HG03354 (cell line): ENCODE measurements at regions not wholly inside any gene's neighbourhood (a gene's known extent, or its start where the extent isn't known, plus 50 kb on each side); places are given as distances from the start of the nearest gene placed in this dataset.

Experiments
- ATAC-seq: cut with Tn5 transposase; IDR thresholded peaks from one replicate; pipeline ENCODE4 v1.9.1; 2021; ENCODE audit warnings: mild to moderate bottlenecking; ENCODE audit not compliant: unreplicated experiment, poor library complexity, severe bottlenecking

GRCh38 chr13:107462501-107462900 lies 752.8 kb downstream of the LIG4 start:
- ATAC-seq: no peak

DNA sequence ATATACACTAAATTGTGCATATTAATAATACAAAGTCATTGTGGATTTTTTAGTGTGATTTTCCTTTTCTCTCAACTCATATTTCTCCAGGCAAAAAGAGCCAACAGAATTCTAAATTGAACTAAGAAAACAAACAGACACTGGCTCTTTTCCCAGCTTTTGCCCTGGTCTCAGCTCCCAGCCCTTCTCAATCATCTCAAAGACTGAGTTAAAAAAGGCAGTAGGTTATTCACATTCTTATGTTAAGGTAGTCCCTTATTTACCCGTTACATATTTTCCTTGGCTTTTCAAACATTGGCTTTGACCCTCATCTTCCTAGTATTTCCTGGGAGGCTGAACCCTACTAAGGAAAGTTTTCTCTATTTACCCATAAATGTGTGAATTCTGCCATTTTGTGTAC lies 753.6 kb downstream of the LIG4 start:
- no peak for ATAC-seq

DNA sequence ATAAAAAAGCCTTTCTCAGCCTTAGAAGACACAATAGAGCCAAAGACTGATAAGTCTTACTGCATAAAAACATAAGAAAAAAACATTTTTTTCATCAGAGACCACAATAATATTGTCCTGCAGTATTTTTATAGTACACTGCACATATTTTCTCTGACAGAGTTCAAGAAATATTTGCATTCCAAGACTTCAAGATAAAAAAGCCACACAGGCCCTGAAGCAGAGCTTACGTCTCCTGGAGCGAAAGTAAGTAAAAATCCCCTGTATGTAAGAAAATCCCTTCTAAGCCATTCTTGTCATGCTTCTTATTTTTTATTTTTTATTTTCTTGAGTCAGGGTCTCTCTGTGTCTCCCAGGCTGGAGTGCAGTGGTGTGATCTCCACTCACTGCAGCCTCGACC lies 755.9 kb downstream of the LIG4 start:
- ATAC-seq: no peak

- ATAC-seq: no peak
These were observed 757.1 kb downstream of the LIG4 start for GRCh38 chr13:107458269-107458668.

DNA sequence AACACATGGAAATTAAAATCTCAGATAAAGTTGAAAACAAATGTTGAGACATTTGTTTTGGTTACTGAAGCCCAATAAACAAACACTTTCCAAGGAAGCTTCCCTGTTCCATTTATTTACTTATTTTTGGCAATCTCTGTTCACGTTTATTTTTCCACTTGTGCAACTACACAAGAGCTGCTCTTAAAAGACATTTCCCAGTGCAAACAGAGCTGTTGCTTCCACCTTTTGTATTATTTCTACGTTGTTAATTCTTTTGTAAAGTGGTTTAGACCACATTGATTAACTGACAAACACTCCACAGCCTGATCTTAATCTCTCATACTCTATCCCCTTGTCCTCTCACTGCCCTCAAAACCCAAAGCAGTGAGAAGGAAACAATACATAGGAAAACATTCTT lies 757.6 kb downstream of the LIG4 start:
- no peak for ATAC-seq

DNA sequence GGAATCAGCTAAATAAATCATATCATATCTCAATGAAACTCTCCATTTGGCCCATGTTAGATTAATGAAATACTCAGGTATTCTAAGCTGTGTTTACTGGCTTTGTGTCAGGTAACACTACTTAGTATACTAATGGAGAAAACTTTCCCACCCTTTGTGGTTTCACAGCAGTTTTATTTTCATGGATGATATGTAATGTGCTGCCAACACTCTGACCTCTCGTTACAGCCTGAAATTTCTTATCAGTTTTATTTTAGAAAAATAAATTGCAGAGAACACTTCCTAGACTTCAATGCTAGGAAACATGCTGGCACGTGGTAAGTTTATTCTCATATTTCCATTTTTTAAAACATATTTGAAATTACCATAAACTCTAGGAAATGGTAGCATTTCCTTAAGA lies 758.9 kb downstream of the LIG4 start:
- ATAC-seq: no peak

- ATAC-seq: no peak
These were observed 762.5 kb downstream of the LIG4 start for GRCh38 chr13:107452833-107453232.

DNA sequence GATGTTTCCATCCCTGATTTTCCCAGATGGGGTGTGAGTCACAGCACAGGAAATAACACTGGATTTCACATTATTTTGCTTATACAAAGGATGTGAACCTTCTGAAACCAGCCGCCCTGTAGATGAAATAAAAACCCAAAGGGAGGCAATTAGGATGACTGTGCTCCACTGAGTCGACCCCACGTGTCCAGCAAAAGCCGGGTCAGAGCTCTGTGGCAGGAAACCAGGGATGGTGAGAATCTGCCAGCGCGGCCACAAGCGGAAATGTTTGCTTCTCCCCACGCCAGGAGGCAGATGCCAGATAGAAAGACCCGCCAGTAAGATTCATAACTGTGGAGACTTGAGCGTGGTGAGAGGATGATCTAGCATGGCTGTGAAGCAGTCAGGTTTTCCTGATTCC lies 764.4 kb downstream of the LIG4 start:
- no peak for ATAC-seq

DNA sequence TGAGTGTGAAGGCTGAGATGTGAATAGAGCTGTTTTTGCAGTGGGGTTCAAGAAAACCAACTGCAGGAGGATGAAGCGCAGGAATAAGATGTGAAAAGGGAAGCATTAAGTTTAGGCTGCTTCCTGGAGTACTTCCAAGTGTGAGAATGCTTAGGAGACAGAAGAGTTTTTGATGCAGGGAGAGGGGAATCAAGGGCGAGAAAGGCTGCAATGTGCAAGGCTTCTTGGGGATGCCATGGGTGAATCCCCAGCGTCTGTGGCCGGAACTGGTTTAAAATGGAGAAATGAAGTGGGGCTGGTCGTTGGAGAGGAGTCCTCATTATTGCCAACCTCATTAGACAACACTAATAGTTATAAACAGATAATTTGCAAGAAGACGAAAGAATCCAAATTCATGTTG lies 764.9 kb downstream of the LIG4 start:
- ATAC-seq: no peak

GRCh38 chr13:107447591-107447990 lies 767.7 kb downstream of the LIG4 start:
- ATAC-seq: no peak

DNA sequence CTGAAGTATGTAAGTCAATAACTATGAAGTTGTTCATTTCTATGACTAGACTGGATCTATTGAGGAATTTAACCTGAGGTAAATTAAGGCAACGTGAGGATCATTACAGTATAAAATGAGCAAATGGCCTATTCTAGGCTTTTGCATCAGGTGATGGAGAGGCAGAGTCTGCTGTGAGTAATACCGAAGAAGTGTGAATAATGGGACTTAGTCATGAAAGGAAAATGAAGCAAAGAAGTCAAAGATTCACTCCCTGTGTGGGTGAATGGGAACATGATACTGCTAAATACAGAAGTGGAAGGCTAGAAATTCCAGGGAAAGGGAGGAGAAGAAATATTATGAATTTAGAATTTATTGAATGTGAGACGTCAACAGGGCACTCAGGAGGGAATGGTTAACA lies 774.1 kb downstream of the LIG4 start:
- ATAC-seq: no peak

GRCh38 chr13:107438251-107438650 lies 777.1 kb downstream of the LIG4 start:
- ATAC-seq: no peak

GRCh38 chr13:107434347-107434746 lies 781.0 kb downstream of the LIG4 start:
- no peak for ATAC-seq

- ATAC-seq: no peak
These were observed 787.8 kb downstream of the LIG4 start for GRCh38 chr13:107427536-107427935.

DNA sequence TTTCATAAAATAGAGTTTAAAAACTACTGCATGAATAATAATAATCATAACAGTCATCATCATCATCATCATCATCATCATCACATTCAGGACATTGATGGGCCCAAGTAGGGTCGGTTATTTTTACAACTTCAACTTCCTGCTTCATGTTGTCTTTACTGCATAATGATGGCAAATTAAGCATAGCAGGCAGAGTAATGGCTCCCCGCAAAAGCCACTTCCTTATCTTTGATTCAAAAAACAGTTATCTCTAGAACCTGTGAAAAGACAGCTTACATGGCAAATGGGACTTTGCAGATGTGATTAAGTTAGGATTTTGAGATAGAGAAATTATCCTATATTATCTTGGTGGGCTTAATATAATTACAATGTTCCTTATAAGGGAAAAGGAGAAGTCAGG lies 792.9 kb downstream of the LIG4 start:
- no peak for ATAC-seq

GRCh38 chr13:107421951-107422350 lies 793.4 kb downstream of the LIG4 start:
- no peak for ATAC-seq

DNA sequence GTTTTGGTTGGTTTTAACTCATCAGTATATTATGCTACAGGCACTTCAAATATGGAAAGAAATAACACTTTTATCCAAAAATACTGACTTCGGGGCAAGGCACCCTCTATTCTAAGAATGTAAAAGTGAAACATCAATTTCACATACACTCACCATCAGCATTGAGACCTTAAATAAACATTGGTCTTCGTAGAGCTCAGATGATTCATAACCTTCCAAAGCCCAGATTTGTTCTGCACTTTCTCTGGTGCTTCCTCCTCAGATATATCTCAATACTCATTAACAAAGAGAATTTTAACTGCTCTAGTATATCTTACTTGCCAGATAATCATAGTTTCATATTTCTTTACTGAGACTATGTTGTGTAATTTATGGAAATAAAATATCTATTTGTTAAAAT lies 794.3 kb downstream of the LIG4 start:
- no peak for ATAC-seq

- no peak for ATAC-seq
These were observed 802.3 kb downstream of the LIG4 start for GRCh38 chr13:107413005-107413404.

DNA sequence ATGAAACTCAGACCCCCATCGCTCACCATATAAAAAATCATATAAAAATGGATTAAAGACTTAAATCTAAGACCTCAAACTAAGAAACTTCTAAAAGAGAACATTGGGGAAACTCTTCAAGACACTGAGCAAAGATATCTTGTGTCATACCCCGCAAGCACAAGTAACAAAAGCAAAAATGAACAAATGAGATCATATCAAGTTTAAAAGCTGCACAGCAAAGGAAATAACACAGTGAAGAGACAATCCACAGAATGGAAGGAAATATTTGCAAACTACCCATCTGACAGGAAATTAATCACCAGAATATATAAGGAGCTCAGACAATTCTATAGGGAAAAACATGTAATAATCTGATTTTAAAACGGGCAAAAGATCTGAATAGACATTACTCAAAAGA lies 808.3 kb downstream of the LIG4 start:
- no peak for ATAC-seq

DNA sequence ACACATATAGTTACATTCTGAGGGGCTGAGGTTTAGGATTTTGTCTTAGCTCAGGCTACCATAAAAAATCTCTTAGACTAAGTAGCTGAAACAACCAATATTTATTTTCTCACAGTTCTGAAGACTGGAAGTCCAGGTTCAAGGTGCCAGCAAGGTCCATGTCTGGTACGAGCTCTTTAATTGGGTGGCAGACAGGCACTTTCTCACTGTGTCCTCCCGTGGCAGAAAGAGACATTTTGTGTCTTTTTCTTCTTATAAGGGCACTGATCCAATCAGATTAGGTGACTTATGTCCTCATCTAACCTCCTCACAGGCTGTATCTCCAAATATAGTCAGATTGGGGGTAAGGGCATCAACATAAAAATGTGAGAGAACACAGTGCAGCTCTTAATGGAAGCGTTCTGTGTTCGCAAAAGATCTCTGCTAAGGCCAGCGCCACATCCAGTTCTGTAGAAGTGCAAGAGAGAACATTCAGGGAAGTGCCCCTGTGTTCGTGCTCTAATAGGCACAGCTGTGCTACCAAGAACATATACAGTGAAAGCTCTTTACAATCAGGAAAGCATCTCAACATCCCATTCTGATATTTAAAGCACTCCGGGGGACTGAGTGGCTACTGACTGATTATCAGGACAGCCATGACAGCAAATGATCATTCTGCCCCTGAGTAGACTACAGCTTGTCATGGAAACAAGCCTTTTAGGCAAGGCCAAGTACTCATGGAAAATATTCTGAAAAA lies 819.2 kb downstream of the LIG4 start:
- no peak for ATAC-seq

- no peak for ATAC-seq
These were observed 823.1 kb downstream of the LIG4 start for GRCh38 chr13:107392205-107392604.

- no peak for ATAC-seq
These were observed 819.6 kb upstream of the ARGLU1 start for GRCh38 chr13:107387525-107387924.
